ENCODE measurements at regions not wholly inside any gene's neighbourhood (a gene's known extent, or its start where the extent isn't known, plus 50 kb on each side); places are given as distances from the start of the nearest gene placed in this dataset.
"Not testable (repeated sequence)": the region's sequence is repeated elsewhere in the genome, so short reads cannot be mapped to it uniquely, and the experiment has no call there.

DNA sequence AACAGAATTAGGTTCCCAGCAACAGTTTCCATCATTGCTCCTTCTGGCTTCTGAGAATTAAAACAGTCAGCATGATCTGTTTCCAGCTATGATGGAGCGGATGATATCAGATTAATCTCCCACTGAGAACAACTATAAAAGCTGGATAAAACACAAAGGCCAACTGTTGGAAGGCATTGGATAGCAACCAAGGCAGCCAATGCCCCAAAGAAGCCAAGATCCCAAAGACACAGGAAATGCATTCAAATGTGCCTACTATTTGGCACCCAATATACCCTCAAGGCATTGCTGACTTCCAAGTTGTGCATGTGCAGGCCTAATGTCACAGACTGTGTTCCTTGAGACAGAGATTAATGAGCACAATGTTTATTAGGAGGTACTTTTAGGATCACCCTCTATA lies 259.3 kb downstream of the ARHGAP12 start:
- H3K27me3 Mint-ChIP-seq (ENCODE audit: unreplicated experiment) = no peaks in the 10 kb centered on the region
- H3K27ac Mint-ChIP-seq (ENCODE audit: unreplicated experiment) = no peak overlapping the region
- DNase-seq = no peak
- H3K4me1 Mint-ChIP-seq (ENCODE audit: low read depth, unreplicated experiment) = peaks cover 6% of the 10 kb centered on the region
- TF ChIP-seq, protein P1, sequence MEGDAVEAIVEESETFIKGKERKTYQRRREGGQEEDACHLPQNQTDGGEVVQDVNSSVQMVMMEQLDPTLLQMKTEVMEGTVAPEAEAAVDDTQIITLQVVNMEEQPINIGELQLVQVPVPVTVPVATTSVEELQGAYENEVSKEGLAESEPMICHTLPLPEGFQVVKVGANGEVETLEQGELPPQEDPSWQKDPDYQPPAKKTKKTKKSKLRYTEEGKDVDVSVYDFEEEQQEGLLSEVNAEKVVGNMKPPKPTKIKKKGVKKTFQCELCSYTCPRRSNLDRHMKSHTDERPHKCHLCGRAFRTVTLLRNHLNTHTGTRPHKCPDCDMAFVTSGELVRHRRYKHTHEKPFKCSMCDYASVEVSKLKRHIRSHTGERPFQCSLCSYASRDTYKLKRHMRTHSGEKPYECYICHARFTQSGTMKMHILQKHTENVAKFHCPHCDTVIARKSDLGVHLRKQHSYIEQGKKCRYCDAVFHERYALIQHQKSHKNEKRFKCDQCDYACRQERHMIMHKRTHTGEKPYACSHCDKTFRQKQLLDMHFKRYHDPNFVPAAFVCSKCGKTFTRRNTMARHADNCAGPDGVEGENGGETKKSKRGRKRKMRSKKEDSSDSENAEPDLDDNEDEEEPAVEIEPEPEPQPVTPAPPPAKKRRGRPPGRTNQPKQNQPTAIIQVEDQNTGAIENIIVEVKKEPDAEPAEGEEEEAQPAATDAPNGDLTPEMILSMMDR (IDR thresholded peaks at IDR 0.05; ENCODE audit: partially characterized antibody, unreplicated experiment) = no peak
- no peak overlapping the region for H3K4me3 Mint-ChIP-seq (ENCODE audit: unreplicated experiment)
- H3K9me3 Mint-ChIP-seq (ENCODE audit: unreplicated experiment) = peaks cover 3% of the 10 kb centered on the region
- H3K36me3 Mint-ChIP-seq (ENCODE audit: unreplicated experiment) = peaks cover 27% of the 10 kb centered on the region

DNA sequence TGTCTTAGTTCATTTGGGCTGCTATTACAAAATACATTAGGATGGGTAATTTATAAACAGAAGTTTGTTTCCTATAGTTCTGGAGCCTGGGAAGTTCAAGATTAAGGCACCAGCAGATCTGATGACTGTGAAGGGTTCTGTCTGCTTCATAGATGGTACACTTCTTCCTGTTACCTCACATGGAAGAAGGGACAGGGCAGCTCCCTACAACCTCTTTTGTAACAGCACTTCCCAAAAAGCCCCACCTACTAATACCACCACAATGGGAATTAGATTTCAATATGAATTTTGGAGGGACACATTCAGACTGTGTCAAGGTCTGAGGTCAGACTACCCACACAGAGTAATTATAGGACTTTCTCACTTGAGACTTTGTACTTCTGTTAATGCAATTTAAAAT lies 260.3 kb downstream of the ARHGAP12 start:
- Mint-ChIP-seq H3K27me3 (ENCODE audit: unreplicated experiment) (no peaks in the 10 kb centered on the region), H3K4me1 (ENCODE audit: low read depth, unreplicated experiment) (peaks cover 6% of the 10 kb centered on the region)
- DNase-seq = no peak

DNA sequence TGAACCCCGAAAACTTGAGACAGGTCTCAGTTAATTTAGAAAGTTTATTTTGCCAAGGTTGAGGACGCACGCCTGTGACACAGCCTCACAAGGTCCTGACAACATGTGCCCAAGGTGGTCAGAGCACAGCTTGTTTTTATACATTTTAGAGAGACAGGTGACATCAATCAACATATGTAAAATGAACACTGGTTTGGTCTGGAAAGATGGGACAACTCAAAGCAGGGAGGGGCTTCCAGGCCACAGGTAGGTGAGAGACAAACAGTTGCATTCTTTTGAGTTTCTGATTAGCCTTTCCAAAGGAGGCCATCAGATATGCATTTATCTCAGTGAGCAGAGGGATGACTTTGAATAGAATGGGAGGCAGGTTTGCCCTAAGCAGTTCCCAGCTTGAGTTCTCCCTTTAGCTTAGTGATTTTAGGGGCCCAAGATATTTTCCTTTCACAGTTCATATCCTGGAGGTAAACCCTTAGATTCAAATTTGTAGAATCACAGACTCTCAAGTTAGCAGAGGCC lies 262.8 kb downstream of the ARHGAP12 start:
- H3K27ac Mint-ChIP-seq (ENCODE audit: unreplicated experiment); H3K27me3 Mint-ChIP-seq (ENCODE audit: unreplicated experiment); DNase-seq; H3K4me3 Mint-ChIP-seq (ENCODE audit: unreplicated experiment); H3K9me3 Mint-ChIP-seq (ENCODE audit: unreplicated experiment); H3K4me1 Mint-ChIP-seq (ENCODE audit: low read depth, unreplicated experiment): not testable (repeated sequence)
- peaks cover 15% of the 10 kb centered on the region for H3K36me3 Mint-ChIP-seq (ENCODE audit: unreplicated experiment)

More for the DNA sequence above, 260.3 kb downstream of the ARHGAP12 start:
- peaks cover 33% of the 10 kb centered on the region for H3K36me3 Mint-ChIP-seq (ENCODE audit: unreplicated experiment)
- TF ChIP-seq, protein P1 (IDR thresholded peaks at IDR 0.05; ENCODE audit: partially characterized antibody, unreplicated experiment) = no peak
- H3K9me3 Mint-ChIP-seq (ENCODE audit: unreplicated experiment) = peaks cover 1% of the 10 kb centered on the region
- no peak overlapping the region for H3K4me3 Mint-ChIP-seq (ENCODE audit: unreplicated experiment)
- H3K27ac Mint-ChIP-seq (ENCODE audit: unreplicated experiment) = no peak overlapping the region

DNA sequence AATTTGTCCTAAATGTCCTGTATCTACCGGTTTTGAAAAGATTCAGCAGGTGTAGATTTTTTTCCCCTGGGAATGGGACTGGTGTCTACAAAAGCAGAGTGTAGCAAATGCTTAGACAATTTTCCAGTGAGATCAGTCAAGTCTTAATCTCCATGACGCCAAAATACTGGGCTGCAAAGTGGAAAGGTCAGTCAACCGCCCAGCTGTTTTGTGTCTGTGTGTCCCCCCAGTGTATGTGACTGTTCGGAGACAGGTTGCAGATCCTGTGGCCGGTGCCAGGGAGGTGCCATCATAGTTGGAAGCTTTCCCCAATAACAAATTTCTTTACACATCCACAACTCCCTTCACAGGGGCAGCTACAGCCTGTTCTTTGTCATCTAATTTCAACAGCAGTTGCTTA lies 263.8 kb downstream of the ARHGAP12 start:
- Mint-ChIP-seq H3K36me3 (ENCODE audit: unreplicated experiment) (peaks cover 15% of the 10 kb centered on the region), H3K4me3 (ENCODE audit: unreplicated experiment) (no peak overlapping the region), H3K4me1 (ENCODE audit: low read depth, unreplicated experiment) (peaks cover 6% of the 10 kb centered on the region), H3K9me3 (ENCODE audit: unreplicated experiment) (no peaks in the 10 kb centered on the region), H3K27me3 (ENCODE audit: unreplicated experiment) (no peaks in the 10 kb centered on the region), H3K27ac (ENCODE audit: unreplicated experiment) (no peak overlapping the region)
- no peak for DNase-seq
- TF ChIP-seq, protein P1 (IDR thresholded peaks at IDR 0.05; ENCODE audit: partially characterized antibody, unreplicated experiment) = no peak

DNA sequence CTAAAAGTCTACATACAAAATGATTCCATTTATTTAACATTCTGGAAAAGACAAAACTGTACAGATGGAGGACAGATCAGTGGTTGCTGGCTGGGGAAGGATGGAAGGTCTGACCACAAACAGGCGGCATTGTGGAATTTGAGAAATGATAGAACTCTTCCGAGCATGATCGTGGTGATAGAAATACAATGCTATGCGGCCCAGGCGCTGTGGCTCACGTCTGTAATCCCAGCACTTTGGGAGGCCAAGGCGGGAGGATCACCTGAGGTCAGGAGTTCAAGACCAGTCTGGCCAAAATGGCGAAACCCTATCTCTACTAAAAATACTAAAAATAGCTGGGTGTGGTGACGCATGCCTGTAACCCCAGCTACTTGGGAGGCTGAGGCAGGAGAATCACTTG lies 264.6 kb downstream of the ARHGAP12 start:
- not testable (repeated sequence) for H3K9me3 Mint-ChIP-seq (ENCODE audit: unreplicated experiment); H3K4me3 Mint-ChIP-seq (ENCODE audit: unreplicated experiment); H3K27me3 Mint-ChIP-seq (ENCODE audit: unreplicated experiment); DNase-seq; H3K27ac Mint-ChIP-seq (ENCODE audit: unreplicated experiment); H3K4me1 Mint-ChIP-seq (ENCODE audit: low read depth, unreplicated experiment)
- H3K36me3 Mint-ChIP-seq (ENCODE audit: unreplicated experiment) = peaks cover 15% of the 10 kb centered on the region

DNA sequence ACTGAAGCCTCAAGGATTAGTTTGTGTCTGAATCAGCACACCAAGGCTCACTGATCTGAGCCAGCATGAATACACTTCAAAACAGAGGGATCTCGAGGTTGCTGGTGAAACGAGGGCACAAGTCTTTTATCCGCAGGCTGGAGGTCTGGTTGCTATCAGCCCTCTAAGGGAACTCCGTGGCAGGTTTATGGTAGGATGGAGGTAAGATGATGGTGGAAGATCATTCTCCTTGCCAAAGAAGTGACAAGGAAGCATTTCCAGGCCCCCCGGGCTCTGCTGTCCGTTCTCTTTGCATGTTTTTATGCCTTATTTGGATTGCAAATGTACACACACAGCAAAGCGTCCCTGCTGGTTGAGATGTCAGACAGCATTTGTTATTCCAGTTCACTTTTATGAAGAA lies 268.3 kb downstream of the ARHGAP12 start:
- Mint-ChIP-seq H3K27me3 (ENCODE audit: unreplicated experiment) (no peaks in the 10 kb centered on the region), H3K9me3 (ENCODE audit: unreplicated experiment) (no peaks in the 10 kb centered on the region), H3K4me1 (ENCODE audit: low read depth, unreplicated experiment) (peaks cover 6% of the 10 kb centered on the region), H3K36me3 (ENCODE audit: unreplicated experiment) (peaks cover 6% of the 10 kb centered on the region), H3K27ac (ENCODE audit: unreplicated experiment) (no peak overlapping the region), H3K4me3 (ENCODE audit: unreplicated experiment) (no peak overlapping the region)
- TF ChIP-seq, protein P1 (IDR thresholded peaks at IDR 0.05; ENCODE audit: partially characterized antibody, unreplicated experiment) = no peak
- no peak for DNase-seq

All from glutamatergic neuron (in vitro differentiated cells).